Mesodermal cell (in vitro differentiated cells): ENCODE measurements at regions not wholly inside any gene's neighbourhood (a gene's known extent, or its start where the extent isn't known, plus 50 kb on each side); places are given as distances from the start of the nearest gene placed in this dataset.

Experiments used
- H3K27ac ChIP-seq: 2 replicates; pipeline ENCODE4 v1.7.0; 2013; ENCODE audit warnings: mild to moderate bottlenecking, low read depth, low read length, moderate library complexity; ENCODE audit not compliant: severe bottlenecking
- H3K36me3 ChIP-seq: 2 replicates; pipeline ENCODE4 v1.7.1; 2013; ENCODE audit warnings: mild to moderate bottlenecking, low read length, moderate library complexity; ENCODE audit not compliant: control insufficient read depth, insufficient read depth
- H3K4me1 ChIP-seq: one replicate; pipeline ENCODE4 v1.7.1; 2013; ENCODE audit warnings: mild to moderate bottlenecking, low read length; ENCODE audit not compliant: insufficient read depth, control insufficient read depth, poor library complexity, severe bottlenecking
- H3K4me3 ChIP-seq: 2 replicates; pipeline ENCODE4 v1.7.0; 2013; ENCODE audit warnings: low read length, control low read depth, mild to moderate bottlenecking; ENCODE audit not compliant: insufficient read depth, poor library complexity, severe bottlenecking; ENCODE audit errors: extremely low read depth
- H3K9me3 ChIP-seq: 2 replicates; pipeline ENCODE4 v1.7.1; 2013; ENCODE audit warnings: mild to moderate bottlenecking, low read length, moderate library complexity; ENCODE audit not compliant: control insufficient read depth
- WGBS, 2 experiments: methylation state at CpG; one replicate each; pipeline ENCODE4 v1.1.5; 2013; ENCODE audit warnings: missing lambda C conversion rate in 2 of 2; ENCODE audit not compliant: insufficient coverage in 2 of 2; 5-methylcytosine and 5-hydroxymethylcytosine counted together

- no peak overlapping the region for H3K27ac ChIP-seq
Measured at GRCh38 chr5:143761663-143762062, 50.3 kb upstream of the HMHB1 start.

GRCh38 chr5:143760755-143761154 lies 51.2 kb upstream of the HMHB1 start:
- Histone ChIP-seq H3K9me3 (no peaks in the 10 kb centered on the region), H3K4me1 (peaks cover 6% of the 10 kb centered on the region), H3K36me3 (no peaks in the 10 kb centered on the region), H3K27ac (no peak overlapping the region), H3K4me3 (no peak overlapping the region)
- 100% methylated on average over 1 of the region's 1 CpG; no CpG with 5 or more reads in 1 of the 2 experiments for WGBS, 2 experiments

More at GRCh38 chr5:143761663-143762062, 50.3 kb upstream of the HMHB1 start:
- H3K4me3 ChIP-seq, result no peak overlapping the region
- WGBS, 2 experiments, result 96 to 97% methylated on average over 3 of the region's 3 CpGs
- H3K4me1 ChIP-seq, result peaks cover 6% of the 10 kb centered on the region
- no peaks in the 10 kb centered on the region for H3K36me3 ChIP-seq
- no peaks in the 10 kb centered on the region for H3K9me3 ChIP-seq

GRCh38 chr5:143760131-143760505 lies 51.8 kb upstream of the HMHB1 start:
- no peak overlapping the region for H3K4me3 ChIP-seq
- no peaks in the 10 kb centered on the region for H3K36me3 ChIP-seq
- WGBS, 2 experiments, result no CpG with 5 or more reads among the region's 1 CpG
- H3K27ac ChIP-seq, result no peak overlapping the region
- peaks cover 6% of the 10 kb centered on the region for H3K4me1 ChIP-seq
- H3K9me3 ChIP-seq, result no peaks in the 10 kb centered on the region

- H3K4me3 ChIP-seq, result no peak overlapping the region
- no peaks in the 10 kb centered on the region for H3K36me3 ChIP-seq
- no peak overlapping the region for H3K27ac ChIP-seq
- peaks cover 6% of the 10 kb centered on the region for H3K4me1 ChIP-seq
- no peaks in the 10 kb centered on the region for H3K9me3 ChIP-seq
- WGBS, 2 experiments, result no CpG with 5 or more reads among the region's 1 CpG
Measured at GRCh38 chr5:143759396-143760130, 52.4 kb upstream of the HMHB1 start.

- 88 to 100% methylated on average over 1 to 2 of the region's 3 CpGs for WGBS, 2 experiments
Measured at GRCh38 chr5:143758750-143759149, 53.2 kb upstream of the HMHB1 start.

GRCh38 chr5:143758015-143758414 lies 53.9 kb upstream of the HMHB1 start:
- peaks cover 6% of the 10 kb centered on the region for H3K4me1 ChIP-seq
- H3K4me3 ChIP-seq, result no peak overlapping the region
- no peaks in the 10 kb centered on the region for H3K9me3 ChIP-seq
- WGBS, 2 experiments, result 89 to 95% methylated on average over 2 of the region's 2 CpGs
- no peaks in the 10 kb centered on the region for H3K36me3 ChIP-seq
- H3K27ac ChIP-seq, result no peak overlapping the region

More at GRCh38 chr5:143758750-143759149, 53.2 kb upstream of the HMHB1 start:
- Histone ChIP-seq H3K9me3 (no peaks in the 10 kb centered on the region), H3K4me3 (no peak overlapping the region), H3K27ac (no peak overlapping the region), H3K4me1 (peaks cover 6% of the 10 kb centered on the region), H3K36me3 (no peaks in the 10 kb centered on the region)

- H3K4me3 ChIP-seq, result no peak overlapping the region
- H3K9me3 ChIP-seq, result no peaks in the 10 kb centered on the region
- no peak overlapping the region for H3K27ac ChIP-seq
- H3K4me1 ChIP-seq, result peaks cover 6% of the 10 kb centered on the region
- WGBS, 2 experiments, result 83 to 100% methylated on average over 1 of the region's 2 CpGs
- no peaks in the 10 kb centered on the region for H3K36me3 ChIP-seq
Measured at GRCh38 chr5:143757116-143757515, 54.8 kb upstream of the HMHB1 start.

- Histone ChIP-seq H3K4me3 (no peak overlapping the region), H3K9me3 (no peaks in the 10 kb centered on the region), H3K4me1 (no peaks in the 10 kb centered on the region), H3K27ac (no peak overlapping the region), H3K36me3 (no peaks in the 10 kb centered on the region)
- WGBS, 2 experiments, result no CpG with 5 or more reads among the region's 1 CpG
Measured at GRCh38 chr5:143755966-143756365, 56.0 kb upstream of the HMHB1 start.

GRCh38 chr5:143752165-143752850 lies 59.7 kb upstream of the HMHB1 start:
- Histone ChIP-seq H3K4me3 (no peak overlapping the region), H3K27ac (no peak overlapping the region), H3K9me3 (no peaks in the 10 kb centered on the region), H3K36me3 (no peaks in the 10 kb centered on the region), H3K4me1 (no peaks in the 10 kb centered on the region)
- 93 to 94% methylated on average over 5 to 6 of the region's 9 CpGs for WGBS, 2 experiments

- no peak overlapping the region for H3K4me3 ChIP-seq
- no peaks in the 10 kb centered on the region for H3K9me3 ChIP-seq
- no peaks in the 10 kb centered on the region for H3K36me3 ChIP-seq
- WGBS, 2 experiments, result 70% methylated on average over 1 to 4 of the region's 4 CpGs
- H3K4me1 ChIP-seq, result no peaks in the 10 kb centered on the region
- H3K27ac ChIP-seq, result no peak overlapping the region
Measured at GRCh38 chr5:143751342-143751741, 60.6 kb upstream of the HMHB1 start.

GRCh38 chr5:143749581-143750205 lies 62.3 kb upstream of the HMHB1 start:
- H3K27ac ChIP-seq, result no peak overlapping the region
- no peaks in the 10 kb centered on the region for H3K36me3 ChIP-seq
- H3K9me3 ChIP-seq, result no peaks in the 10 kb centered on the region
- H3K4me3 ChIP-seq, result no peak overlapping the region
- H3K4me1 ChIP-seq, result no peaks in the 10 kb centered on the region
